GM19035 (cell line): ENCODE measurements at regions not wholly inside any gene's neighbourhood (a gene's known extent, or its start where the extent isn't known, plus 50 kb on each side); places are given as distances from the start of the nearest gene placed in this dataset.

Experiments used
- ATAC-seq: cut with Tn5 transposase; IDR thresholded peaks from one replicate; pipeline ENCODE4 v1.9.1; 2021; ENCODE audit not compliant: unreplicated experiment

GRCh38 chr17:79144133-79144532 is 69.5 kb downstream of the ENGASE start:
- no peak for ATAC-seq

- ATAC-seq: no peak
These were observed 67.8 kb downstream of the ENGASE start for GRCh38 chr17:79142375-79142774.

- no peak for ATAC-seq
These were observed 67.1 kb downstream of the ENGASE start for GRCh38 chr17:79141578-79142355.

GRCh38 chr17:79138826-79139225 is 64.2 kb downstream of the ENGASE start:
- no peak for ATAC-seq

GRCh38 chr17:79137789-79138165 is 63.2 kb downstream of the ENGASE start:
- ATAC-seq: no peak

GRCh38 chr17:79137015-79137788 is 62.6 kb downstream of the ENGASE start:
- no peak for ATAC-seq

GRCh38 chr17:79136596-79136995 is 62.0 kb downstream of the ENGASE start:
- ATAC-seq: no peak
